Gastrocnemius medialis (tissue), 4 donors: ENCODE measurements at regions not wholly inside any gene's neighbourhood (a gene's known extent, or its start where the extent isn't known, plus 50 kb on each side); places are given as distances from the start of the nearest gene placed in this dataset.

Experiments used
- ATAC-seq, 2 donors: fragments of 150-250 bp; one replicate each; pipeline ENCODE4 v1.9.1; 2016
- DNase-seq, 2 donors: peaks; one replicate each; pipeline ENCODE4 v3.0.0-alpha.2; 2019
- H3K27ac ChIP-seq, 4 donors: fragments of 200-600 bp; sonication (generic); 1 replicate in 1 of 4; 2 replicates in 3 of 4; pipeline ENCODE4 v1.5.1; 2016 to 2018; ENCODE audit warnings: mild to moderate bottlenecking in 2 of 4, moderate library complexity in 1 of 4
- H3K27me3 ChIP-seq, 3 donors: fragments of 200-600 bp; sonication (generic) in 2 of 3; 1 replicate in 1 of 3; 2 replicates in 2 of 3; pipeline versions ENCODE4 v1.5.1 to v1.6.0; 2016 to 2019; ENCODE audit warnings: mild to moderate bottlenecking in 1 of 3, moderate library complexity in 1 of 3
- H3K36me3 ChIP-seq, 2 donors: fragments of 200-600 bp; sonication (generic) in 1 of 2; one replicate each; pipeline ENCODE4 v1.5.1; 2017 to 2018
- H3K4me1 ChIP-seq, 2 donors: fragments of 200-600 bp; sonication (generic) in 1 of 2; one replicate each; pipeline ENCODE4 v1.5.1; 2016 to 2017; ENCODE audit warnings: mild to moderate bottlenecking in 2 of 2
- H3K4me3 ChIP-seq, 4 donors: fragments of 200-600 bp; sonication (generic) in 3 of 4; 1 replicate in 1 of 4; 2 replicates in 3 of 4; pipeline ENCODE4 v1.5.1; 2016 to 2019; ENCODE audit warnings: mild to moderate bottlenecking in 2 of 4
- H3K9me3 ChIP-seq, 3 donors: fragments of 200-600 bp; sonication (generic) in 2 of 3; 1 replicate in 1 of 3; 2 replicates in 2 of 3; pipeline ENCODE4 v1.5.1; 2016 to 2019
- CTCF ChIP-seq, 5 experiments: fragments of 450-650 bp in 3 of 5; fragments of 200-600 bp in 2 of 5; sonication (generic) in 2 of 5; IDR thresholded peaks in 4 of 5; conservative IDR thresholded peaks in 1 of 5; 1 replicate in 4 of 5; 2 replicates in 1 of 5; pipeline ENCODE4 v1.5.1; 2016 to 2019; ENCODE audit warnings: antibody characterized with exemption in 5 of 5, mild to moderate bottlenecking in 3 of 5, moderate library complexity in 3 of 5
- POLR2A ChIP-seq, 2 donors: fragments of 450-650 bp; IDR thresholded peaks; one replicate each; pipeline ENCODE4 v1.6.1; 2017; ENCODE audit warnings: antibody characterized with exemption in 2 of 2, mild to moderate bottlenecking in 2 of 2, moderate library complexity in 2 of 2
- in situ Hi-C, 4 donors: fragments of 200-750 bp; cut with MboI; loops; one replicate each; pipeline versions ENCODE4 v1.15.0 to v1.8.0; 2017; ENCODE audit warnings: low sequenced_read_pairs in 4 of 4
- intact Hi-C: fragments of 100-400 bp; cut with DNase I; formaldehyde crosslinking; loops from one replicate; pipeline ENCODE4 v1.15.1; 2023; ENCODE audit warnings: low total_unique reads

- Histone ChIP-seq H3K4me3 (no peak overlapping the region), H3K9me3 (no peaks in the 10 kb centered on the region), H3K27ac (peak overlapping the region; percentile 71 to 80 (median 76)), H3K4me1 (peaks cover 13 to 23% of the 10 kb centered on the region in 2 donors), H3K27me3 (no peaks in the 10 kb centered on the region), H3K36me3 (no peaks in the 10 kb centered on the region)
- DNase-seq, result peak; percentile 19 to 58
- TF ChIP-seq CTCF (IDR thresholded peaks at IDR 0.05 in 4 of 5, conservative IDR thresholded peaks at IDR 0.05 in 1 of 5), result peak; percentile 51 to 85 (median 70)
- TF ChIP-seq POLR2A (IDR thresholded peaks at IDR 0.05), result no peak
- in situ Hi-C loops, result loop anchor here in 3 of 4 donors (5.0 kb wide), 1 partner anchor 92 kb away; the partner anchor contains the start of gene PPM1J (in 3 of the 3)
- peak in 1 of 2 donors; percentile 56 for ATAC-seq
- intact Hi-C loops, result loop anchor here (1.0 to 10.0 kb wide), 5 partner anchors 93 to 412 kb away; partner anchors contain the start of genes CAPZA1, CTTNBP2NL, LRIG2 and ST7L
These were observed 93.9 kb upstream of the PPM1J start for GRCh38 chr1:112808861-112809684.

GRCh38 chr1:112807999-112808398, 92.9 kb upstream of the PPM1J start:
- in situ Hi-C loops, result loop anchor here in 3 of 4 donors (5.0 kb wide), 1 partner anchor 91 kb away; the partner anchor contains the start of gene PPM1J (in 3 of the 3)

GRCh38 chr1:112807117-112807516, 92.0 kb upstream of the PPM1J start:
- Histone ChIP-seq H3K4me1 (peaks cover 13 to 23% of the 10 kb centered on the region in 2 donors), H3K36me3 (no peaks in the 10 kb centered on the region), H3K9me3 (no peaks in the 10 kb centered on the region), H3K27me3 (no peaks in the 10 kb centered on the region), H3K27ac (peak overlapping the region; percentile 71 to 80 (median 76)), H3K4me3 (no peak overlapping the region)
- DNase-seq, result no peak
- ATAC-seq, result no peak
- intact Hi-C loops, result loop anchor here (5.0 to 10.0 kb wide), 3 partner anchors 192 to 410 kb away; partner anchors contain the start of genes CAPZA1, CTTNBP2NL, LRIG2 and ST7L
- TF ChIP-seq CTCF (IDR thresholded peaks at IDR 0.05 in 4 of 5, conservative IDR thresholded peaks at IDR 0.05 in 1 of 5) (no peak), POLR2A (IDR thresholded peaks at IDR 0.05) (no peak)
- in situ Hi-C loops, result loop anchor here in 3 of 4 donors (5.0 kb wide), 1 partner anchor 90 kb away; the partner anchor contains the start of gene PPM1J (in 3 of the 3)

More at GRCh38 chr1:112807999-112808398, 92.9 kb upstream of the PPM1J start:
- H3K4me3 ChIP-seq, result no peak overlapping the region
- intact Hi-C loops, result loop anchor here (1.0 to 10.0 kb wide), 5 partner anchors 92 to 411 kb away; partner anchors contain the start of genes CAPZA1, CTTNBP2NL, LRIG2 and ST7L
- H3K4me1 ChIP-seq, result peaks cover 13 to 23% of the 10 kb centered on the region in 2 donors
- no peaks in the 10 kb centered on the region for H3K27me3 ChIP-seq
- no peaks in the 10 kb centered on the region for H3K9me3 ChIP-seq
- ATAC-seq, result peak; percentile 99
- TF ChIP-seq POLR2A (IDR thresholded peaks at IDR 0.05) (no peak), CTCF (IDR thresholded peaks at IDR 0.05 in 4 of 5, conservative IDR thresholded peaks at IDR 0.05 in 1 of 5) (no peak)
- DNase-seq, result peak; percentile 75 to 89
- peak overlapping the region; percentile 71 to 80 (median 76) for H3K27ac ChIP-seq
- H3K36me3 ChIP-seq, result no peaks in the 10 kb centered on the region

- Histone ChIP-seq H3K27ac (no peak overlapping the region), H3K4me3 (no peak overlapping the region), H3K27me3 (no peaks in the 10 kb centered on the region), H3K36me3 (no peaks in the 10 kb centered on the region), H3K4me1 (peaks cover 13 to 23% of the 10 kb centered on the region in 2 donors), H3K9me3 (no peaks in the 10 kb centered on the region)
- in situ Hi-C loops, result loop anchor here in 3 of 4 donors (5.0 kb wide), 1 partner anchor 89 kb away; the partner anchor contains the start of gene PPM1J (in 3 of the 3)
- TF ChIP-seq CTCF (IDR thresholded peaks at IDR 0.05 in 4 of 5, conservative IDR thresholded peaks at IDR 0.05 in 1 of 5), result no peak
- DNase-seq, result no peak
- no peak for ATAC-seq
- intact Hi-C loops, result loop anchor here (5.0 to 10.0 kb wide), 3 partner anchors 191 to 409 kb away; partner anchors contain the start of genes CAPZA1, CTTNBP2NL, LRIG2 and ST7L
These were observed 91.0 kb upstream of the PPM1J start for GRCh38 chr1:112806090-112806642.
